WTC11 (cell line): ENCODE measurements at regions not wholly inside any gene's neighbourhood (a gene's known extent, or its start where the extent isn't known, plus 50 kb on each side); places are given as distances from the start of the nearest gene placed in this dataset.

ENCODE experiments used
- ATAC-seq: fragments of 200-7000 bp; cut with Tn5 transposase; 2 replicates; pipeline ENCODE4 v1.10.0; 2021; ENCODE audit warnings: mild to moderate bottlenecking, moderate library complexity
- CTCF ChIA-PET: fragments of 300-600 bp; sonication (Branson Sonifier 250); formaldehyde crosslinking; loops from one replicate; lab custom pipeline; 2021; ENCODE audit warnings: antibody characterized with exemption; lab: Charles Lee
- POLR2A ChIA-PET: fragments of 350-600 bp; sonication (Branson Sonifier 250); formaldehyde crosslinking; loops from one replicate; lab custom pipeline; 2021; ENCODE audit warnings: antibody characterized with exemption; lab: Charles Lee
- DNase-seq: peaks from one replicate; pipeline ENCODE4 v3.0.0; 2021; ENCODE audit warnings: low spot score
- H3K27ac Mint-ChIP-seq: 2 replicates; pipeline ENCODE4 v1.8.0; 2021; ENCODE audit warnings: mixed read lengths
- H3K27me3 Mint-ChIP-seq: 2 replicates; pipeline ENCODE4 v1.8.0; 2021; ENCODE audit warnings: low read depth, mild to moderate bottlenecking, moderate library complexity, mixed read lengths
- H3K36me3 Mint-ChIP-seq: 2 replicates; pipeline ENCODE4 v1.8.0; 2021; ENCODE audit warnings: mixed read lengths
- H3K4me1 Mint-ChIP-seq: 2 replicates; pipeline ENCODE4 v1.8.0; 2022; ENCODE audit warnings: mixed read lengths
- H3K4me3 Mint-ChIP-seq: 2 replicates; pipeline ENCODE4 v1.8.0; 2021; ENCODE audit warnings: mild to moderate bottlenecking, moderate library complexity, mixed read lengths
- H3K9me3 Mint-ChIP-seq: 2 replicates; pipeline ENCODE4 v1.8.0; 2021; ENCODE audit warnings: mixed read lengths
- AFF4 ChIP-seq: sonication (generic); formaldehyde crosslinking; IDR thresholded peaks from 2 replicates; pipeline ENCODE4 v1.8.1; 2023; ENCODE audit warnings: mild to moderate bottlenecking, missing genetic modification reagents, borderline replicate concordance
- ATF3 ChIP-seq: sonication (generic); formaldehyde crosslinking; conservative IDR thresholded peaks from 2 replicates; pipeline ENCODE4 v1.8.1; 2022; ENCODE audit warnings: mild to moderate bottlenecking, missing genetic modification reagents
- CREB1 ChIP-seq: sonication (generic); formaldehyde crosslinking; IDR thresholded peaks from 2 replicates; pipeline ENCODE4 v1.8.0; 2023; ENCODE audit warnings: mild to moderate bottlenecking, missing genetic modification reagents
- EMX1 ChIP-seq: fragments of 250-450 bp; sonication (Bioruptor Pico); IDR thresholded peaks from 2 replicates; pipeline ENCODE4 v1.8.0; 2021; ENCODE audit warnings: mild to moderate bottlenecking
- ERG ChIP-seq: fragments of 250-450 bp; sonication (Bioruptor Pico); IDR thresholded peaks from 2 replicates; pipeline ENCODE4 v1.8.0; 2021; ENCODE audit warnings: mild to moderate bottlenecking
- ESRRA ChIP-seq: sonication (generic); formaldehyde crosslinking; IDR thresholded peaks from 2 replicates; pipeline ENCODE4 v1.8.1; 2022; ENCODE audit warnings: mild to moderate bottlenecking, missing genetic modification reagents, borderline replicate concordance
- FOXP1 ChIP-seq: sonication (generic); formaldehyde crosslinking; IDR thresholded peaks from 2 replicates; pipeline ENCODE4 v1.8.0; 2022; ENCODE audit warnings: missing genetic modification reagents, mild to moderate bottlenecking, moderate library complexity, borderline replicate concordance
- GABPB1 ChIP-seq: sonication (generic); formaldehyde crosslinking; IDR thresholded peaks from 2 replicates; pipeline ENCODE4 v1.8.1; 2023; ENCODE audit warnings: mild to moderate bottlenecking, missing genetic modification reagents
- GTF2I ChIP-seq: fragments of 250-450 bp; sonication (Bioruptor Pico); conservative IDR thresholded peaks from 2 replicates; pipeline ENCODE4 v1.4.0; 2021; ENCODE audit warnings: mild to moderate bottlenecking
- HMGA2 ChIP-seq: fragments of 250-450 bp; sonication (Bioruptor Pico); IDR thresholded peaks from 2 replicates; pipeline ENCODE4 v1.4.0; 2021; ENCODE audit warnings: mild to moderate bottlenecking, moderate library complexity
- IRF1 ChIP-seq: sonication (generic); formaldehyde crosslinking; IDR thresholded peaks from 2 replicates; pipeline ENCODE4 v1.8.0; 2023; ENCODE audit warnings: missing genetic modification reagents
- NR3C1 ChIP-seq: sonication (generic); formaldehyde crosslinking; conservative IDR thresholded peaks from 2 replicates; pipeline ENCODE4 v1.8.1; 2023; ENCODE audit warnings: low read depth, mild to moderate bottlenecking, missing genetic modification reagents
- RELA ChIP-seq: sonication (generic); formaldehyde crosslinking; IDR thresholded peaks from 2 replicates; pipeline ENCODE4 v1.8.1; 2022; ENCODE audit warnings: missing genetic modification reagents, mild to moderate bottlenecking, borderline replicate concordance
- SOX15 ChIP-seq: fragments of 250-450 bp; sonication (Bioruptor Pico); IDR thresholded peaks from 2 replicates; pipeline ENCODE4 v1.9.0; 2021; ENCODE audit warnings: mild to moderate bottlenecking
- ZBTB21 ChIP-seq: sonication (generic); formaldehyde crosslinking; IDR thresholded peaks from 2 replicates; pipeline ENCODE4 v1.8.1; 2023; ENCODE audit warnings: mild to moderate bottlenecking, missing genetic modification reagents, borderline replicate concordance
- ZMAT4 ChIP-seq: fragments of 250-450 bp; sonication (Bioruptor Pico); IDR thresholded peaks from 2 replicates; pipeline ENCODE4 v1.9.0; 2021; ENCODE audit warnings: mild to moderate bottlenecking
- ZNF138 ChIP-seq: sonication (generic); formaldehyde crosslinking; conservative IDR thresholded peaks from 2 replicates; pipeline ENCODE4 v1.8.1; 2022; ENCODE audit warnings: mild to moderate bottlenecking, moderate library complexity, missing genetic modification reagents
- ZNF281 ChIP-seq: sonication (generic); formaldehyde crosslinking; IDR thresholded peaks from 2 replicates; pipeline ENCODE4 v1.8.0; 2023; ENCODE audit warnings: mild to moderate bottlenecking, missing genetic modification reagents
- ZNF416 ChIP-seq: fragments of 250-450 bp; sonication (Bioruptor Pico); IDR thresholded peaks from 2 replicates; pipeline ENCODE4 v1.9.0; 2021; ENCODE audit warnings: mild to moderate bottlenecking, inconsistent platforms
- ZNF425 ChIP-seq: fragments of 250-450 bp; sonication (Bioruptor Pico); conservative IDR thresholded peaks from 2 replicates; pipeline ENCODE4 v1.9.0; 2021; ENCODE audit warnings: mild to moderate bottlenecking

GRCh38 chr4:162350331-162350730 is 186.5 kb upstream of the FSTL5 start:
- DNase-seq (no peak), ATAC-seq (no peak)
- Mint-ChIP-seq H3K27me3 (no peaks in the 10 kb centered on the region), H3K4me3 (no peak overlapping the region), H3K27ac (no peak overlapping the region), H3K4me1 (no peaks in the 10 kb centered on the region), H3K36me3 (no peaks in the 10 kb centered on the region), H3K9me3 (no peaks in the 10 kb centered on the region)
- CTCF ChIA-PET = no interaction called here
- POLR2A ChIA-PET = no interaction called here
- TF ChIP-seq FOXP1 (no peak), CREB1 (CRISPR knock-in tag) (no peak), ESRRA (CRISPR knock-in tag) (no peak), ATF3 (no peak), ZNF281 (no peak), GABPB1 (CRISPR knock-in tag) (no peak), SOX15 (CRISPR knock-in tag) (no peak), ZNF416 (CRISPR knock-in tag) (no peak)

GRCh38 chr4:162349395-162349794 is 185.6 kb upstream of the FSTL5 start:
- ChIA-PET POLR2A (no interaction called here), CTCF (no interaction called here)
- Mint-ChIP-seq H3K27me3 (no peaks in the 10 kb centered on the region), H3K4me1 (no peaks in the 10 kb centered on the region), H3K36me3 (no peaks in the 10 kb centered on the region), H3K9me3 (no peaks in the 10 kb centered on the region), H3K4me3 (no peak overlapping the region), H3K27ac (no peak overlapping the region)
- no peak for TF ChIP-seq EMX1
- TF ChIP-seq ZBTB21 (CRISPR knock-in tag) = no peak
- TF ChIP-seq ZNF138 (CRISPR knock-in tag) = no peak
- no peak for TF ChIP-seq ERG (CRISPR knock-in tag)
- no peak for TF ChIP-seq IRF1 (CRISPR knock-in tag)
- TF ChIP-seq ZMAT4 (CRISPR knock-in tag) = no peak
- no peak for TF ChIP-seq AFF4 (CRISPR knock-in tag)
- no peak for TF ChIP-seq HMGA2
- TF ChIP-seq RELA (CRISPR knock-in tag) = no peak
- TF ChIP-seq NR3C1 (CRISPR knock-in tag) = no peak
- no peak for TF ChIP-seq GTF2I
- no peak for TF ChIP-seq CREB1 (CRISPR knock-in tag)
- no peak for TF ChIP-seq ZNF425 (CRISPR knock-in tag)
- ATAC-seq (no peak), DNase-seq (no peak)
